ENCODE measurements at regions not wholly inside any gene's neighbourhood (a gene's known extent, or its start where the extent isn't known, plus 50 kb on each side); places are given as distances from the start of the nearest gene placed in this dataset.

- TF ChIP-seq EZH2phosphoT487 (IDR thresholded peaks at IDR 0.05; ENCODE audit: borderline replicate concordance, low read length), result no peak
- no peak for TF ChIP-seq CTCF (conservative IDR thresholded peaks at IDR 0.05; ENCODE audit: low read depth, low read length)
- TF ChIP-seq EZH2 (IDR thresholded peaks at IDR 0.05; ENCODE audit: low read length, unreplicated experiment), result no peak
These were observed 123.0 kb upstream of the DYNLRB2 start for GRCh38 chr16:80417706-80418271.

Measured in PC-3 (cell line).